Cardiac fibroblast (primary cell): ENCODE measurements at regions not wholly inside any gene's neighbourhood (a gene's known extent, or its start where the extent isn't known, plus 50 kb on each side); places are given as distances from the start of the nearest gene placed in this dataset.
"Not testable (repeated sequence)": the region's sequence is repeated elsewhere in the genome, so short reads cannot be mapped to it uniquely, and the experiment has no call there.

Experiments used
- DNase-seq, 2 donors: peaks; one replicate each; pipeline versions ENCODE4 v3.0.0 to v3.0.0-alpha.2; 2010; ENCODE audit warnings: low read depth in 2 of 2
- H3K4me3 ChIP-seq, 2 donors: replicated peaks in 1 of 2; 1 replicate in 1 of 2; 2 replicates in 1 of 2; pipeline ENCODE4 v1.5.1; 2011; ENCODE audit warnings: low read depth in 2 of 2, low read length in 2 of 2, mild to moderate bottlenecking in 2 of 2, moderate library complexity in 1 of 2
- TF ChIP-seq, protein P1 (sequence below): IDR thresholded peaks from one replicate; pipeline ENCODE4 v1.5.1; 2011; ENCODE audit warnings: low read depth, mild to moderate bottlenecking, low read length, inconsistent platforms

DNA sequence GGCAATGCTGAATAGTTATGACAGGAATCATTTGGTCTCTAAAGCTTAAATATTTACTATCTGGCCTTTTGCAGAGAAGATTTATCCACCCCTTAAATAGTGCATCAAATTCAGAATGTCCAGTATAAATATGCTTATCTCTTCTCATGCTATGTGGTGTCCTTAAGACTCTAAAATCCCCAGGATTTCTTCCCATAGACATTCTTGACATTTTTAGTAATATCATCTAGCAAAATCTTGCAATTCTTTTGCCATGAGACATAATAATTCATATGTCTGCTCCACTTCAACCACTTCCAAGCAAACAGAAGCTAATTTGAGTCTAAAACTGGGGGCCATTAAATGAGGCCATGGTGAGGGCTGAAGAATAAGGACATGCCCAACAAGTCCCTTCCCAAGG lies 1923.4 kb upstream of the CDH9 start:
- DNase-seq, result no peak
- H3K4me3 ChIP-seq, result no peak overlapping the region
- TF ChIP-seq, protein P1, sequence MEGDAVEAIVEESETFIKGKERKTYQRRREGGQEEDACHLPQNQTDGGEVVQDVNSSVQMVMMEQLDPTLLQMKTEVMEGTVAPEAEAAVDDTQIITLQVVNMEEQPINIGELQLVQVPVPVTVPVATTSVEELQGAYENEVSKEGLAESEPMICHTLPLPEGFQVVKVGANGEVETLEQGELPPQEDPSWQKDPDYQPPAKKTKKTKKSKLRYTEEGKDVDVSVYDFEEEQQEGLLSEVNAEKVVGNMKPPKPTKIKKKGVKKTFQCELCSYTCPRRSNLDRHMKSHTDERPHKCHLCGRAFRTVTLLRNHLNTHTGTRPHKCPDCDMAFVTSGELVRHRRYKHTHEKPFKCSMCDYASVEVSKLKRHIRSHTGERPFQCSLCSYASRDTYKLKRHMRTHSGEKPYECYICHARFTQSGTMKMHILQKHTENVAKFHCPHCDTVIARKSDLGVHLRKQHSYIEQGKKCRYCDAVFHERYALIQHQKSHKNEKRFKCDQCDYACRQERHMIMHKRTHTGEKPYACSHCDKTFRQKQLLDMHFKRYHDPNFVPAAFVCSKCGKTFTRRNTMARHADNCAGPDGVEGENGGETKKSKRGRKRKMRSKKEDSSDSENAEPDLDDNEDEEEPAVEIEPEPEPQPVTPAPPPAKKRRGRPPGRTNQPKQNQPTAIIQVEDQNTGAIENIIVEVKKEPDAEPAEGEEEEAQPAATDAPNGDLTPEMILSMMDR, result no peak

DNA sequence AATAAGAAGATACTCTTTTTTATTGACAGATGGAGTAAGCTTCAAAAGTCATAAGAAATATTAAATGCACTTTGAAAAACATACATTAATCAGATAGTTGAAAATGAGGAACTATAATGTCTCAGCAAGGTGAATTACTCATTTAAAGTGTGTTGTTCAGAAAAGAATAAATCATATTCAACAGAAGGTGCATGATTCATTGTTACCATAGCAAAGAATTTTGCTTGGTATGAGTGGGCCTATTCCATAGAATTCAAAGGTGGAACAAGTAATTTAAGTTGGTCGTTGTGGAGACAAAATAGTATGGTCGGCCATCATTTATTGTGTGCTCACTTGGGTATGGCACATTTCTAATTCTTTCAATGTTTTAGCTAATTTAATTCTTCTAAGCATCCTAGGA lies 1920.2 kb upstream of the CDH9 start:
- no peak for DNase-seq
- TF ChIP-seq, protein P1, result no peak
- H3K4me3 ChIP-seq, result no peak overlapping the region

DNA sequence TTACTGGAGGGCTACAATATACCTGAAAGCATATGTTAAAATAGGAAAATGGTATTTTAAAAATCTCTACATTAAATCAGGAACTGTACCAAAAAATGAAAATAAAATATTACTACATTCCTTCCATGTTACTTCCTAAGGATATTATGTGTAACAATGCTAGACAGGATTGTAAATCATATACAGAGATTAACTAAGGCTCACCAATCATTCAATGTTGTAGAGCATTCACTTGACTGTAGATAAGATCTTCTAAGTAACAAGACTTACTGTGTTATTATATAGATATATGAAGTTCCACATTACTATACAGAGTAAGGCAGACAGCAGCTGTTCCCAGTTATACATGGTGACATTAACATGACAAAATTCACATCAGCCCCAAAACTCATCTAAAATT lies 1919.1 kb upstream of the CDH9 start:
- no peak for DNase-seq
- TF ChIP-seq, protein P1, result no peak
- no peak overlapping the region for H3K4me3 ChIP-seq

DNA sequence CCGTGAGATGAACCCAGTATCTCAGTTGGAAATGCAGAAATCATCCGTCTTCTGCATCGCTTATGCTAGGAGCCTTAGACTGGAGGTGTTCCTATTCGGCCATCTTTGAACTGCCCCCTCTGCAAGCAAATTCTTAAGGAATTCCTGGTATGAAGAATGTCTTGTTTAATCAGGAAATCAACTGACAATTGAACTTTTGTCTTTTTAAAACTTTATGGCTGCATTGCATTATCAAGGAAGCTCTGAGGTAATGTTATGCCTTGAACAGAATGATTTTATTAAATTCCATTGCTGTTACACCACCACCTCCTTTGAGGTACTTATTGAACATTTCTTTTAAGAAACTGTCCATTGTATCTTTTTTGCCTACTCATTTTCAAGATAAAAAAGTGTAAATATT lies 1915.7 kb upstream of the CDH9 start:
- no peak for DNase-seq
- TF ChIP-seq, protein P1, result no peak
- no peak overlapping the region for H3K4me3 ChIP-seq

DNA sequence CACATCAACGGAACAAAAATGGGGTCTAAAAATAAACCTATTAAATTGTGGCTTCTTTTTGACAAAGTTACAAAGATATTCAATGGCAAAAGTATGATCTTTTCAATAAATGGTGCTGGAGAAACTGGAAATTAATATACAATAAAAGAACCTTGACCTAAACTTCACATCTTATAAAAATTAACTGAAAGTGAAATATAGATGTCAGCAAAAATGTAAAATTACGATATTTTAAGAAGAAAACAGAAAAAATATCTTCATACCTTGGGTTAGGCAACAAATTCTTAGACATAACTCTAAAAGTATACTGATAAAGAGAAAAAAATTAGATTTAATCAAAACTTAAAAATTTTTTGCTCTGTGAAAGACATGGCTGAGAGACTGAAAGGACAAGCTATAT lies 1909.5 kb upstream of the CDH9 start:
- TF ChIP-seq, protein P1, result no peak
- no peak overlapping the region for H3K4me3 ChIP-seq

DNA sequence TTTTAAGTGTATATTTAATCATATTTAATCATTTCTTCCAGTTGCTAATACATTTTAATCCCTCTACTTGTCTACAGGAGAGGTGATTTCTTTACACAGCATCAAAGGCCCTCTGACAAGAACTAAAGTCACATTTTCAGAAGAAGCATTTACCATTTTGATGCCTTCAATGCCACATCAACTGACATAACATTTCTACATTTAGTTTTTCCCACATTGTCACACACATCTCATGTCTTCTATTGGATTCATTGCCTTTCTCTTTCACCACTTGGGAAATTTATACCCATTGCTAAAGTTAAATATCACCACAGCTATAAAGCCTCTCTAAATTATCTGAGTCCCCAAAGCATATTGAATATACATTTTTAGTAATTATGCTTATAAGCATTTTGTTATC lies 1907.5 kb upstream of the CDH9 start:
- H3K4me3 ChIP-seq, result no peak overlapping the region
- DNase-seq, result no peak
- TF ChIP-seq, protein P1, result no peak

More for the DNA sequence above, 1909.5 kb upstream of the CDH9 start:
- DNase-seq, result no peak

DNA sequence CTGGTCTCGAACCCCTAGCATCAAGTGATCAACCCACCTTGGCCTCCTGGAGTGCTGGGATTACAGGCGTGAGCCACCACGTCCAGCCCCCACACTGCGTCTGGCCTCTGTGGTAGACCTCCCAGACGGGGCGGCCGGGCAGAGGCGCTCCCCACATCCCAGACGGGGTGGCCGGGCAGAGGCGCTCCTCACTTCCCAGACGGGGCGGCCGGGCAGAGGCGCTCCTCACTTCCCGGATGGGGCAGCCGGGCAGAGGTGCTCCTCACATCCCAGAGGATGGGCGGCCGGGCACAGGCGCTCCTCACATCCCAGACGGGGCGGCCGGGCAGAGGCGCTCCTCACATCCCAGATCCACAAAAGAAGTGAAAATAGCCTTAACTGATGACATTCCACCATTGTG lies 1891.0 kb upstream of the CDH9 start:
- DNase-seq, result not testable (repeated sequence)

DNA sequence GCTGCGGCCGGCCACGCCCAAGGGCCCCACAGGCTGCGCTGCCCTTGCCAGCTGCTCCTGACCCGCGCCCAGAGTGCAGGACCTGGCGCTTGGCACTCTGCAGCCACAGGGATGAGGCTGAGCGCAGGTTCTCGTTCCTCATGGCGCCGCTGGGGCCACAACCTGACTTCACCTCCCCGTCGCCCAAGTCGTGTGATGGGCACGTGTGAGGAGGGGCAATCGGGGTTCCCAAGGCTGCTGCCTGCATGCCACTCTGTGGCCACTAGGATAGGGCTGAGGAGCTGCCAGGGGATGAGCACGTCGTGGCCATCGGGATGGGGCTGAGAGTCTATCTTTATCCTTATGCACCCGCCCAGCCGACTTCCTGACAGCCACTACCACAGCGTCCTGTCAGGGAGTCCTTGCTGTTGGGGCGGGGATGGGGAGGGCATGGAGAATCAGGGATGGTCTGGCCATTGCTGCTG lies 1890.0 kb upstream of the CDH9 start:
- not testable (repeated sequence) for DNase-seq, H3K4me3 ChIP-seq

More for the DNA sequence above, 1891.0 kb upstream of the CDH9 start:
- not testable (repeated sequence) for H3K4me3 ChIP-seq
